DMS53 (cell line): ENCODE measurements at regions not wholly inside any gene's neighbourhood (a gene's known extent, or its start where the extent isn't known, plus 50 kb on each side); places are given as distances from the start of the nearest gene placed in this dataset.

Experiments used
- DNase-seq: peaks from one replicate; lab custom pipeline; 2025; lab: John Stamatoyannopoulos, UW

- DNase-seq: no peak
These were observed 180.1 kb upstream of the ARID2 start for GRCh38 chr12:45549337-45549902.

- DNase-seq: no peak
These were observed 176.3 kb upstream of the ARID2 start for GRCh38 chr12:45553204-45553603.

GRCh38 chr12:45557016-45557415 lies 172.5 kb upstream of the ARID2 start:
- no peak for DNase-seq

- no peak for DNase-seq
These were observed 171.2 kb upstream of the ARID2 start for GRCh38 chr12:45558353-45558752.

- DNase-seq: no peak
These were observed 170.0 kb upstream of the ARID2 start for GRCh38 chr12:45559537-45559936.

GRCh38 chr12:45560689-45561088 lies 168.8 kb upstream of the ARID2 start:
- no peak for DNase-seq

GRCh38 chr12:45561488-45561887 lies 168.0 kb upstream of the ARID2 start:
- no peak for DNase-seq

GRCh38 chr12:45565590-45565989 lies 163.9 kb upstream of the ARID2 start:
- no peak for DNase-seq

GRCh38 chr12:45566257-45566656 lies 163.2 kb upstream of the ARID2 start:
- DNase-seq: no peak

GRCh38 chr12:45568808-45569207 lies 160.7 kb upstream of the ARID2 start:
- no peak for DNase-seq

GRCh38 chr12:45570501-45570900 lies 159.0 kb upstream of the ARID2 start:
- no peak for DNase-seq

GRCh38 chr12:45572114-45572513 lies 157.4 kb upstream of the ARID2 start:
- DNase-seq: peak; percentile 42

GRCh38 chr12:45575417-45575816 lies 154.1 kb upstream of the ARID2 start:
- no peak for DNase-seq

GRCh38 chr12:45575823-45576475 lies 153.6 kb upstream of the ARID2 start:
- DNase-seq: no peak

GRCh38 chr12:45577844-45578399 lies 151.6 kb upstream of the ARID2 start:
- DNase-seq: no peak

- DNase-seq: no peak
These were observed 149.0 kb upstream of the ARID2 start for GRCh38 chr12:45580356-45580969.

GRCh38 chr12:45581112-45581511 lies 148.4 kb upstream of the ARID2 start:
- no peak for DNase-seq

GRCh38 chr12:45582536-45582935 lies 147.0 kb upstream of the ARID2 start:
- no peak for DNase-seq

GRCh38 chr12:45582986-45583659 lies 146.4 kb upstream of the ARID2 start:
- DNase-seq: no peak

GRCh38 chr12:45584336-45584735 lies 145.2 kb upstream of the ARID2 start:
- no peak for DNase-seq

GRCh38 chr12:45585522-45586230 lies 143.8 kb upstream of the ARID2 start:
- DNase-seq: no peak

GRCh38 chr12:45586486-45586885 lies 143.0 kb upstream of the ARID2 start:
- DNase-seq: no peak
